Esophagus muscularis mucosa (tissue), 3 donors: ENCODE measurements at regions not wholly inside any gene's neighbourhood (a gene's known extent, or its start where the extent isn't known, plus 50 kb on each side); places are given as distances from the start of the nearest gene placed in this dataset.

Experiments used
- CTCF ChIP-seq, 3 experiments: fragments of 200-600 bp in 2 of 3; fragments of 450-650 bp in 1 of 3; sonication (generic) in 2 of 3; IDR thresholded peaks; one replicate each; pipeline ENCODE4 v1.5.1; 2017 to 2019; ENCODE audit warnings: antibody characterized with exemption in 3 of 3, mild to moderate bottlenecking in 2 of 3, moderate library complexity in 1 of 3
- POLR2A ChIP-seq: fragments of 450-650 bp; IDR thresholded peaks from one replicate; pipeline ENCODE4 v1.6.1; 2017; ENCODE audit warnings: antibody characterized with exemption, moderate library complexity, mild to moderate bottlenecking, low read depth
- POLR2AphosphoS5 ChIP-seq, 2 donors: sonication (generic); formaldehyde crosslinking; IDR thresholded peaks; one replicate each; pipeline ENCODE4 v1.6.1; 2017; ENCODE audit warnings: antibody characterized with exemption in 2 of 2

DNA sequence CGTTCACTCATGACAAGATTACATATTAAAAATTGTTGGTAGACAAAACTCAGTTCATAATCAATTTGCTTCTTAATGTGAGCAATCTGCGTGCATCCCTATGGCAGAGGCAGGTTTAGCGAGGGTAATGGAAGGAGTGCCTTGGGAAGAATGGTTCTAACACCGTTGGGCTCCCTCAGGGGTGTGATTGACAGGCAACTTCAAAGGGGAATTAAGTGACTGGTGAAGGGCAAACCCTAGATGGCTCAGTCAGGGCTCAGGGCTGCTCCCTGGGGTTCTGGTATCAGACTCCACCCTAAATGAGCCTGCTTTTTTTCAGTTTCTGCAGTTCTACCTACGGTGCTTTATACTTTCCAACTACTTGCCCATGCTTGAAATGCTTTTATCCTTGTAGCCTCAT is 419.5 kb upstream of the CELF4 start:
- TF ChIP-seq CTCF (IDR thresholded peaks at IDR 0.05) = no peak
- TF ChIP-seq POLR2AphosphoS5 (IDR thresholded peaks at IDR 0.05) = no peak
- TF ChIP-seq POLR2A = no peak
